Type B pancreatic cell (in vitro differentiated cells): ENCODE measurements at regions not wholly inside any gene's neighbourhood (a gene's known extent, or its start where the extent isn't known, plus 50 kb on each side); places are given as distances from the start of the nearest gene placed in this dataset.

Experiments
- DNase-seq: peaks from one replicate; pipeline ENCODE4 v3.0.0; 2021; ENCODE audit warnings: mixed read lengths; ENCODE audit not compliant: unreplicated experiment; ENCODE audit errors: extremely low spot score
- H3K27ac Mint-ChIP-seq: 2 replicates; pipeline ENCODE4 v1.8.0; 2021; ENCODE audit warnings: mild to moderate bottlenecking, mixed read lengths
- H3K27me3 Mint-ChIP-seq: 2 replicates; pipeline ENCODE4 v1.8.0; 2021; ENCODE audit warnings: mixed read lengths
- H3K36me3 Mint-ChIP-seq: 2 replicates; pipeline ENCODE4 v1.8.0; 2021; ENCODE audit warnings: mixed read lengths
- H3K4me1 Mint-ChIP-seq: one replicate; pipeline ENCODE4 v1.8.0; 2021; ENCODE audit warnings: mixed read lengths; ENCODE audit not compliant: unreplicated experiment
- H3K4me3 Mint-ChIP-seq: 2 replicates; pipeline ENCODE4 v1.8.0; 2021; ENCODE audit warnings: mild to moderate bottlenecking, mixed read lengths
- H3K9me3 Mint-ChIP-seq: 2 replicates; pipeline ENCODE4 v1.8.0; 2021; ENCODE audit warnings: mixed read lengths
- CTCF ChIP-seq: fragments of 200-600 bp; sonication (generic); conservative IDR thresholded peaks from 2 replicates; pipeline ENCODE4 v1.5.0; 2021; ENCODE audit warnings: antibody characterized with exemption, mild to moderate bottlenecking

- H3K27ac Mint-ChIP-seq, result no peak overlapping the region
- no peak for DNase-seq
- no peaks in the 10 kb centered on the region for H3K9me3 Mint-ChIP-seq
- H3K4me1 Mint-ChIP-seq, result peaks cover 8% of the 10 kb centered on the region
- H3K27me3 Mint-ChIP-seq, result no peaks in the 10 kb centered on the region
- no peak overlapping the region for H3K4me3 Mint-ChIP-seq
- no peaks in the 10 kb centered on the region for H3K36me3 Mint-ChIP-seq
- no peak for TF ChIP-seq CTCF
These were observed 648.1 kb downstream of the MMUT start for GRCh38 chr6:48814957-48815356.

- no peaks in the 10 kb centered on the region for H3K27me3 Mint-ChIP-seq
- peaks cover 8% of the 10 kb centered on the region for H3K4me1 Mint-ChIP-seq
- no peak for TF ChIP-seq CTCF
- H3K36me3 Mint-ChIP-seq, result no peaks in the 10 kb centered on the region
- H3K4me3 Mint-ChIP-seq, result no peak overlapping the region
- no peaks in the 10 kb centered on the region for H3K9me3 Mint-ChIP-seq
- H3K27ac Mint-ChIP-seq, result no peak overlapping the region
- no peak for DNase-seq
These were observed 649.2 kb downstream of the MMUT start for GRCh38 chr6:48813836-48814235.

GRCh38 chr6:48809700-48810099 is 653.4 kb downstream of the MMUT start:
- no peaks in the 10 kb centered on the region for H3K27me3 Mint-ChIP-seq
- H3K9me3 Mint-ChIP-seq, result no peaks in the 10 kb centered on the region
- no peaks in the 10 kb centered on the region for H3K4me1 Mint-ChIP-seq
- TF ChIP-seq CTCF, result no peak
- DNase-seq, result no peak
- no peaks in the 10 kb centered on the region for H3K36me3 Mint-ChIP-seq
- H3K4me3 Mint-ChIP-seq, result no peak overlapping the region
- H3K27ac Mint-ChIP-seq, result no peak overlapping the region

GRCh38 chr6:48809245-48809644 is 653.8 kb downstream of the MMUT start:
- TF ChIP-seq CTCF, result no peak
- H3K9me3 Mint-ChIP-seq, result no peaks in the 10 kb centered on the region
- DNase-seq, result no peak
- H3K27ac Mint-ChIP-seq, result no peak overlapping the region
- H3K27me3 Mint-ChIP-seq, result no peaks in the 10 kb centered on the region
- H3K4me1 Mint-ChIP-seq, result no peaks in the 10 kb centered on the region
- no peaks in the 10 kb centered on the region for H3K36me3 Mint-ChIP-seq
- no peak overlapping the region for H3K4me3 Mint-ChIP-seq

GRCh38 chr6:48798296-48798695 is 664.8 kb downstream of the MMUT start:
- no peaks in the 10 kb centered on the region for H3K9me3 Mint-ChIP-seq
- TF ChIP-seq CTCF, result no peak
- H3K4me1 Mint-ChIP-seq, result no peaks in the 10 kb centered on the region
- H3K27me3 Mint-ChIP-seq, result no peaks in the 10 kb centered on the region
- H3K36me3 Mint-ChIP-seq, result no peaks in the 10 kb centered on the region
- no peak for DNase-seq
- no peak overlapping the region for H3K4me3 Mint-ChIP-seq
- H3K27ac Mint-ChIP-seq, result no peak overlapping the region

GRCh38 chr6:48782225-48782624 is 671.2 kb upstream of the PTCHD4 start:
- no peak overlapping the region for H3K27ac Mint-ChIP-seq
- DNase-seq, result no peak
- H3K27me3 Mint-ChIP-seq, result no peaks in the 10 kb centered on the region

More at GRCh38 chr6:48782225-48782624, 671.2 kb upstream of the PTCHD4 start:
- H3K4me3 Mint-ChIP-seq, result no peak overlapping the region
- no peak for TF ChIP-seq CTCF
- H3K36me3 Mint-ChIP-seq, result no peaks in the 10 kb centered on the region
- no peaks in the 10 kb centered on the region for H3K4me1 Mint-ChIP-seq
- peaks cover 4% of the 10 kb centered on the region for H3K9me3 Mint-ChIP-seq
